ENCODE measurements at regions not wholly inside any gene's neighbourhood (a gene's known extent, or its start where the extent isn't known, plus 50 kb on each side); places are given as distances from the start of the nearest gene placed in this dataset.

DNA sequence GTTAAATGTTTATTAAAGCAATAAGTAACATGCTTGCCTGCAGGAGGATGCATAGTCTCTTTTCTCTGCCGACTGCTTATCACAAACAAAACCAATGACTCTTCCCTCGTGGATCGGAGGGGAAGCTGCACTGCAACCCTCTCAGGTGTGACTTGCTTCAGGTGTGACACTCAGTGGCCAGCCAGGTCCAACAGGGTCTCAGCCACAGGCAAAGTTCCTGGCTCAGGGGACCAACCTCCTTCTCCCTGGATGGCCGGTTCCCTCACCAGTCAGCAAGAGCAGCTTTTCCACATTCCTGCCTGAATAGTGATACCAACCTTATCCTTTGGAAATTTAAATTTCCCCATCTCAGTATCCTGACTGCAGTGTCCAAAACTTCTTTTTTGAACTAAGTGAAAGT is 383.5 kb downstream of the CMPK2 start:
- H3K36me3 ChIP-seq (ENCODE audit: low read depth), result no peaks in the 10 kb centered on the region
- H3K9me3 ChIP-seq (ENCODE audit: severe bottlenecking), result no peaks in the 10 kb centered on the region
- no peaks in the 10 kb centered on the region for H3K4me1 ChIP-seq (ENCODE audit: insufficient read depth, poor library complexity, severe bottlenecking)
- TF ChIP-seq, protein P1, sequence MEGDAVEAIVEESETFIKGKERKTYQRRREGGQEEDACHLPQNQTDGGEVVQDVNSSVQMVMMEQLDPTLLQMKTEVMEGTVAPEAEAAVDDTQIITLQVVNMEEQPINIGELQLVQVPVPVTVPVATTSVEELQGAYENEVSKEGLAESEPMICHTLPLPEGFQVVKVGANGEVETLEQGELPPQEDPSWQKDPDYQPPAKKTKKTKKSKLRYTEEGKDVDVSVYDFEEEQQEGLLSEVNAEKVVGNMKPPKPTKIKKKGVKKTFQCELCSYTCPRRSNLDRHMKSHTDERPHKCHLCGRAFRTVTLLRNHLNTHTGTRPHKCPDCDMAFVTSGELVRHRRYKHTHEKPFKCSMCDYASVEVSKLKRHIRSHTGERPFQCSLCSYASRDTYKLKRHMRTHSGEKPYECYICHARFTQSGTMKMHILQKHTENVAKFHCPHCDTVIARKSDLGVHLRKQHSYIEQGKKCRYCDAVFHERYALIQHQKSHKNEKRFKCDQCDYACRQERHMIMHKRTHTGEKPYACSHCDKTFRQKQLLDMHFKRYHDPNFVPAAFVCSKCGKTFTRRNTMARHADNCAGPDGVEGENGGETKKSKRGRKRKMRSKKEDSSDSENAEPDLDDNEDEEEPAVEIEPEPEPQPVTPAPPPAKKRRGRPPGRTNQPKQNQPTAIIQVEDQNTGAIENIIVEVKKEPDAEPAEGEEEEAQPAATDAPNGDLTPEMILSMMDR (IDR thresholded peaks at IDR 0.05; ENCODE audit: poor library complexity, severe bottlenecking), result no peak
- H3K27ac ChIP-seq (ENCODE audit: poor library complexity, severe bottlenecking), result no peak overlapping the region
- H3K27me3 ChIP-seq (ENCODE audit: insufficient read depth, poor library complexity, severe bottlenecking), result no peaks in the 10 kb centered on the region
- no peak overlapping the region for H3K4me3 ChIP-seq (ENCODE audit: severe bottlenecking)
- DNase-seq (ENCODE audit: low spot score) (no peak), ATAC-seq (ENCODE audit: low read depth) (no peak)

DNA sequence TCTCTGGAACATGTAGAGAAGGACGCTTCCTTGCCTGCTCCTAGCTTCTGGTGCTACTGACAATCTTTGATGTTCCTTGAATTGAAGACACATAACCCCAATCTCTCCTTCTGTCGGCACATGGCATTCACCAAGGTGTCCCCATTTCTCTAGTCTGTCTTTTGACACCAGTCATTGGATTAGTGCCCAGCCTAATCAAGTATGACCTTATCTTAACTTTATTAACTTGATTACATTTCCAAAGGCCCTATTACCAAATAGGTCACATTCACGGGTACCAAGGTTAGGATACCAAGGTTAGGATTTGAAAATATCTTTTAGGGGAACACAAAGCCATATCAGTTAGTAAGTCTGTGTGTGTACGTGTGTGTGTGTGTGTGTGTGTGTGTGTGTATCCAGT is 377.9 kb downstream of the CMPK2 start:
- H3K4me3 ChIP-seq (ENCODE audit: severe bottlenecking), result no peak overlapping the region
- ATAC-seq (ENCODE audit: low read depth), result no peak
- DNase-seq (ENCODE audit: low spot score), result no peak

DNA sequence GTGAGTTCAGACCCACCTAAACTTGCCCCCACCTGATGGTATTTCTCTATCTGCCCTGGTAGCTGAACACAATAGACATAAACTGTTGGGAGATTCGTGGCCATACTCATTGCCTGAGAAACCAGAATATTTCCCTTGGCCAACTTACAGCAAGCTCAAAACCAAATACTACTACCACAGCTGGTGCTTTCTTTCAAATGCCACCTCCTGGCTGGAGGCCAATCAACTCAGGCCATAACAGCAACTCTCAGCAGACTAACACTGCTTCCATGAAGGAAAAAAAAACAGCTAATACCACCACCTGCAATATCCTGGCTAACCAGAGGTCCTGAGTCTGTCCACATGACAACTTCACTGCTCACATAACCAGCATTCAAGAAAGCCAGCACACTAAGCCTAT is 373.1 kb downstream of the CMPK2 start:
- no peaks in the 10 kb centered on the region for H3K36me3 ChIP-seq (ENCODE audit: low read depth)
- H3K27me3 ChIP-seq (ENCODE audit: insufficient read depth, poor library complexity, severe bottlenecking), result no peaks in the 10 kb centered on the region
- DNase-seq (ENCODE audit: low spot score) (no peak), ATAC-seq (ENCODE audit: low read depth) (no peak)
- no peak overlapping the region for H3K4me3 ChIP-seq (ENCODE audit: severe bottlenecking)
- TF ChIP-seq, protein P1 (IDR thresholded peaks at IDR 0.05; ENCODE audit: poor library complexity, severe bottlenecking), result no peak
- no peak overlapping the region for H3K27ac ChIP-seq (ENCODE audit: poor library complexity, severe bottlenecking)
- H3K9me3 ChIP-seq (ENCODE audit: severe bottlenecking), result no peaks in the 10 kb centered on the region
- H3K4me1 ChIP-seq (ENCODE audit: insufficient read depth, poor library complexity, severe bottlenecking), result no peaks in the 10 kb centered on the region

More for the DNA sequence above, 377.9 kb downstream of the CMPK2 start:
- Histone ChIP-seq H3K36me3 (ENCODE audit: low read depth) (no peaks in the 10 kb centered on the region), H3K9me3 (ENCODE audit: severe bottlenecking) (no peaks in the 10 kb centered on the region), H3K4me1 (ENCODE audit: insufficient read depth, poor library complexity, severe bottlenecking) (no peaks in the 10 kb centered on the region), H3K27me3 (ENCODE audit: insufficient read depth, poor library complexity, severe bottlenecking) (no peaks in the 10 kb centered on the region), H3K27ac (ENCODE audit: poor library complexity, severe bottlenecking) (no peak overlapping the region)
- TF ChIP-seq, protein P1 (IDR thresholded peaks at IDR 0.05; ENCODE audit: poor library complexity, severe bottlenecking), result no peak

DNA sequence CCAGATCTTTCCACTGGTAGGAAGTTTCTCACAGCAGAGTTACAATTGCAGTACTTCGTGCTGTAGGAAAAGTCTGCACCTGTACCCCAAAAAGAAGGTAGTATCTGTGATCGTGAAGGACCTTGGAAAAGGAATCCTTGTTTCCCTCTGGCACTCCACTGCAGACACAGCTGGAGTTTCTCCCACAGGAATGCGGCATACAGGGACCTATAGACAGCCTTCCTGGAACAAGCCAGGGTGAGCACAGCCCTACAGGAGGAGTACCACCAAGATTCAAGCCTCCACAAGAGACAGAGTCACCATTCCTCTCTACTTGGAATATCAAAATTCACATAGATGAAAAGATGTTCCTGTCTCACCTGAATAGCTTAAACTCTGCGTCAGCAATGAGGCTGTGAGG is 372.4 kb downstream of the CMPK2 start:
- H3K36me3 ChIP-seq (ENCODE audit: low read depth), result no peaks in the 10 kb centered on the region

DNA sequence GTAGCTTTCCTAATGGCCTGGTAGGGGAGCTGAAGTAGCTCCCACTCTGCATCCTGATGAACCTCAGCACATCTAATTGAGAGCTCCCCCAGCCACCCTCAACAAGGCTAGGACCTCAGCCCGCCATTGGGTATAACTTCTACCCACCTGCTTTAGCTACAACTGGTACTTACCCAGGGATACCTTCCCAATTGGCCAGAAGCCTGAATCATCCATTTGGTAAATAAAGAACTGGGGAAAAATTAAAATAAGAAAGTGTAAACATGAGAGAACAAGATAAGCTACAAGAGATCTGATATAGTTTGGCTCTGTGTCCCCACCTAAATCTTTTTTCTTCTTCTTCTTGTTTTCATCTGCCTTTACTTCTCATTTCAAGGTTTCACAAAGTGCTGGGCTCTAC is 372.0 kb downstream of the CMPK2 start:
- Histone ChIP-seq H3K27me3 (ENCODE audit: insufficient read depth, poor library complexity, severe bottlenecking) (no peaks in the 10 kb centered on the region), H3K27ac (ENCODE audit: poor library complexity, severe bottlenecking) (no peak overlapping the region), H3K4me3 (ENCODE audit: severe bottlenecking) (no peak overlapping the region), H3K9me3 (ENCODE audit: severe bottlenecking) (no peaks in the 10 kb centered on the region), H3K4me1 (ENCODE audit: insufficient read depth, poor library complexity, severe bottlenecking) (no peaks in the 10 kb centered on the region), H3K36me3 (ENCODE audit: low read depth) (no peaks in the 10 kb centered on the region)
- ATAC-seq (ENCODE audit: low read depth) (no peak), DNase-seq (ENCODE audit: low spot score) (no peak)
- TF ChIP-seq, protein P1 (IDR thresholded peaks at IDR 0.05; ENCODE audit: poor library complexity, severe bottlenecking), result no peak

More for the DNA sequence above, 372.4 kb downstream of the CMPK2 start:
- Histone ChIP-seq H3K4me1 (ENCODE audit: insufficient read depth, poor library complexity, severe bottlenecking) (no peaks in the 10 kb centered on the region), H3K27ac (ENCODE audit: poor library complexity, severe bottlenecking) (no peak overlapping the region), H3K4me3 (ENCODE audit: severe bottlenecking) (no peak overlapping the region), H3K27me3 (ENCODE audit: insufficient read depth, poor library complexity, severe bottlenecking) (no peaks in the 10 kb centered on the region), H3K9me3 (ENCODE audit: severe bottlenecking) (no peaks in the 10 kb centered on the region)
- ATAC-seq (ENCODE audit: low read depth) (no peak), DNase-seq (ENCODE audit: low spot score) (no peak)
- TF ChIP-seq, protein P1 (IDR thresholded peaks at IDR 0.05; ENCODE audit: poor library complexity, severe bottlenecking), result no peak

Measured in RWPE2 (cell line).